H9 (cell line): ENCODE measurements at regions not wholly inside any gene's neighbourhood (a gene's known extent, or its start where the extent isn't known, plus 50 kb on each side); places are given as distances from the start of the nearest gene placed in this dataset.

ENCODE experiments used
- DNase-seq: peaks from one replicate; pipeline ENCODE4 v3.0.0-alpha.2; 2017
- H2AFZ ChIP-seq: one replicate; pipeline ENCODE4 v1.6.1; 2013; ENCODE audit warnings: mild to moderate bottlenecking, low read length, control low read depth, moderate library complexity
- H2AK5ac ChIP-seq: 2 replicates; pipeline ENCODE4 v1.6.1; 2013; ENCODE audit warnings: low read length, control low read depth, mixed read lengths; ENCODE audit not compliant: insufficient read length
- H2BK120ac ChIP-seq: one replicate; pipeline ENCODE4 v1.6.1; 2013; ENCODE audit warnings: low read depth, mild to moderate bottlenecking, low read length, control low read depth, inconsistent platforms; ENCODE audit not compliant: poor library complexity, severe bottlenecking
- H2BK12ac ChIP-seq: 2 replicates; pipeline ENCODE4 v1.6.1; 2013; ENCODE audit warnings: low read length, control low read depth, mixed read lengths, low read depth; ENCODE audit not compliant: insufficient read length
- H2BK15ac ChIP-seq: 2 replicates; pipeline ENCODE4 v1.6.1; 2013; ENCODE audit warnings: low read depth, low read length, control low read depth
- H2BK20ac ChIP-seq: one replicate; pipeline ENCODE4 v1.6.1; 2013; ENCODE audit warnings: low read depth, mild to moderate bottlenecking, low read length, control low read depth, inconsistent platforms; ENCODE audit not compliant: poor library complexity, severe bottlenecking
- H2BK5ac ChIP-seq: 2 replicates; pipeline ENCODE4 v1.6.1; 2013; ENCODE audit warnings: low read length, control low read depth, mixed read lengths; ENCODE audit not compliant: insufficient read length
- H3K14ac ChIP-seq: 2 replicates; pipeline ENCODE4 v1.6.1; 2013; ENCODE audit warnings: low read length, control low read depth; ENCODE audit not compliant: insufficient read depth
- H3K18ac ChIP-seq: 2 replicates; pipeline ENCODE4 v1.6.1; 2013; ENCODE audit warnings: low read depth, mild to moderate bottlenecking, mixed read lengths, low read length, control low read depth; ENCODE audit not compliant: insufficient read length
- H3K23ac ChIP-seq: 2 replicates; pipeline ENCODE4 v1.6.1; 2013; ENCODE audit warnings: low read length, control low read depth, mixed read lengths, low read depth; ENCODE audit not compliant: insufficient read length
- H3K23me2 ChIP-seq: 2 replicates; pipeline ENCODE4 v1.6.1; 2013; ENCODE audit warnings: low read depth, mild to moderate bottlenecking, mixed read lengths, low read length, control low read depth; ENCODE audit not compliant: insufficient read length, poor library complexity, severe bottlenecking
- H3K27ac ChIP-seq: 2 replicates; pipeline ENCODE4 v1.5.1; 2013; ENCODE audit warnings: low read length, control low read depth, mixed read lengths, low read depth; ENCODE audit not compliant: insufficient read length
- H3K27me3 ChIP-seq: 2 replicates; pipeline ENCODE4 v1.6.1; 2013; ENCODE audit warnings: low read length, control low read depth, inconsistent platforms; ENCODE audit not compliant: insufficient read depth
- H3K4ac ChIP-seq: 2 replicates; pipeline ENCODE4 v1.6.1; 2013; ENCODE audit warnings: low read depth, mild to moderate bottlenecking, control low read depth, inconsistent platforms, low read length, moderate library complexity
- H3K4me1 ChIP-seq: 2 replicates; pipeline ENCODE4 v1.6.1; 2013; ENCODE audit warnings: low read length, control low read depth, inconsistent platforms; ENCODE audit not compliant: insufficient read depth
- H3K4me2 ChIP-seq: 2 replicates; pipeline ENCODE4 v1.6.1; 2013; ENCODE audit warnings: low read length, control low read depth, mixed read lengths; ENCODE audit not compliant: insufficient read length, insufficient read depth
- H3K56ac ChIP-seq: 2 replicates; pipeline ENCODE4 v1.6.1; 2013; ENCODE audit warnings: low read depth, mild to moderate bottlenecking, mixed read lengths, low read length, control low read depth; ENCODE audit not compliant: insufficient read length
- H3K79me1 ChIP-seq: 2 replicates; pipeline ENCODE4 v1.6.1; 2013; ENCODE audit warnings: low read depth, mild to moderate bottlenecking, moderate library complexity, low read length, control low read depth, inconsistent platforms; ENCODE audit not compliant: insufficient read depth, poor library complexity, severe bottlenecking
- H3K79me2 ChIP-seq: 2 replicates; pipeline ENCODE4 v1.6.1; 2013; ENCODE audit warnings: low read length, control low read depth, inconsistent platforms; ENCODE audit not compliant: insufficient read depth
- H3K9ac ChIP-seq: 2 replicates; pipeline ENCODE4 v1.6.1; 2013; ENCODE audit warnings: low read length, control low read depth, mixed read lengths; ENCODE audit not compliant: insufficient read length; ENCODE audit errors: extremely low read depth
- H3K9me3 ChIP-seq: one replicate; pipeline ENCODE4 v1.6.1; 2013; ENCODE audit warnings: low read depth, low read length, inconsistent platforms; ENCODE audit not compliant: control insufficient read depth
- H3T11ph ChIP-seq: one replicate; pipeline ENCODE4 v1.6.1; 2013; ENCODE audit warnings: mild to moderate bottlenecking, low read length, control low read depth, inconsistent platforms
- H4K20me1 ChIP-seq: one replicate; pipeline ENCODE4 v1.6.1; 2013; ENCODE audit not compliant: control insufficient read depth, insufficient read length, insufficient read depth
- H4K5ac ChIP-seq: 2 replicates; pipeline ENCODE4 v1.6.1; 2013; ENCODE audit warnings: low read depth, mild to moderate bottlenecking, mixed read lengths, low read length, control low read depth; ENCODE audit not compliant: insufficient read length
- H4K8ac ChIP-seq: replicated peaks from 2 replicates; pipeline ENCODE4 v1.6.1; 2013; ENCODE audit warnings: low read length, control low read depth, mixed read lengths, low read depth; ENCODE audit not compliant: insufficient read length
- H4K91ac ChIP-seq: 2 replicates; pipeline ENCODE4 v1.6.1; 2013; ENCODE audit warnings: low read depth, mild to moderate bottlenecking, moderate library complexity, mixed read lengths, low read length, control low read depth; ENCODE audit not compliant: insufficient read length
- H3K27ac Mint-ChIP-seq, 3 experiments: 2 replicates in 2 of 3; 3 replicates in 1 of 3; pipeline ENCODE4 v1.8.0; 2020 to 2021; ENCODE audit warnings: mixed read lengths in 3 of 3, mild to moderate bottlenecking in 1 of 3, moderate library complexity in 1 of 3
- H3K27me3 Mint-ChIP-seq: 2 replicates; pipeline ENCODE4 v1.8.0; 2021; ENCODE audit warnings: low read depth, mild to moderate bottlenecking, moderate library complexity, mixed read lengths
- H3K36me3 Mint-ChIP-seq, 3 experiments: 2 replicates in 2 of 3; 3 replicates in 1 of 3; pipeline ENCODE4 v1.8.0; 2020 to 2021; ENCODE audit warnings: low read depth in 3 of 3, mixed read lengths in 3 of 3; ENCODE audit not compliant: insufficient read depth in 1 of 3
- H3K4me1 Mint-ChIP-seq, 2 experiments: 2 replicates each; pipeline ENCODE4 v1.8.0; 2020; ENCODE audit warnings: mixed read lengths in 2 of 2
- H3K4me3 Mint-ChIP-seq, 2 experiments: 2 replicates in 1 of 2; 3 replicates in 1 of 2; pipeline ENCODE4 v1.8.0; 2020 to 2021; ENCODE audit warnings: mild to moderate bottlenecking in 2 of 2, mixed read lengths in 2 of 2, moderate library complexity in 1 of 2
- H3K9me3 Mint-ChIP-seq, 2 experiments: 2 replicates in 1 of 2; 3 replicates in 1 of 2; pipeline ENCODE4 v1.8.0; 2020; ENCODE audit warnings: mild to moderate bottlenecking in 2 of 2, mixed read lengths in 2 of 2, moderate library complexity in 1 of 2
- CTCF ChIP-seq: fragments of 200-600 bp; sonication (generic); conservative IDR thresholded peaks from 3 replicates; pipeline ENCODE4 v1.8.0; 2021; ENCODE audit warnings: antibody characterized with exemption, mild to moderate bottlenecking
- WGBS: extraction: QIAGEN DNeasy Blood & Tissue Kit; methylation state at CpG from one replicate; pipeline ENCODE4 v1.1.7; 2013; ENCODE audit warnings: missing lambda C conversion rate, low lambda C conversion rate, mixed read lengths; ENCODE audit not compliant: insufficient read length; ENCODE audit errors: extremely low coverage; 5-methylcytosine and 5-hydroxymethylcytosine counted together

- 100% methylated on average over 7 of the region's 7 CpGs for WGBS
- Histone ChIP-seq H4K20me1 (no peaks in the 10 kb centered on the region), H3K4ac (no peak overlapping the region), H3K14ac (no peak overlapping the region), H3K79me2 (no peaks in the 10 kb centered on the region), H2BK15ac (no peak overlapping the region), H2AFZ (no peak overlapping the region), H2BK20ac (no peak overlapping the region), H3K23ac (no peak overlapping the region), H2BK120ac (no peak overlapping the region), H3K27ac (no peak overlapping the region), H3K18ac (no peak overlapping the region), H3K27me3 (no peaks in the 10 kb centered on the region), H3K79me1 (no peaks in the 10 kb centered on the region), H4K91ac (no peak overlapping the region), H3T11ph (no peak overlapping the region), H3K56ac (no peak overlapping the region), H3K23me2 (no peaks in the 10 kb centered on the region), H4K8ac (no peak overlapping the region), H3K9me3 (no peaks in the 10 kb centered on the region), H3K4me2 (no peak overlapping the region), H3K4me1 (no peaks in the 10 kb centered on the region), H2BK12ac (no peak overlapping the region), H2BK5ac (no peak overlapping the region), H3K9ac (no peak overlapping the region), H2AK5ac (no peak overlapping the region), H4K5ac (no peak overlapping the region)
- no peak overlapping the region for H3K27ac Mint-ChIP-seq
- TF ChIP-seq CTCF: no peak
- H3K4me1 Mint-ChIP-seq: peaks cover 0 to 4% of the 10 kb centered on the region in 2 experiments; a peak in 2 of 4 replicates
- peaks cover 1% of the 10 kb centered on the region; the same call in 1 of the 2 replicates for H3K27me3 Mint-ChIP-seq
- peaks cover 15 to 17% of the 10 kb centered on the region in 2 experiments for H3K9me3 Mint-ChIP-seq
- H3K36me3 Mint-ChIP-seq: peaks cover 3 to 17% (median 5%) of the 10 kb centered on the region in 3 experiments; a peak in 5 of 7 replicates
- DNase-seq: no peak
- H3K4me3 Mint-ChIP-seq: no peak overlapping the region
Measured at GRCh38 chr5:158510479-158510878, 589.2 kb downstream of the EBF1 start.
